IPS-18a (cell line): ENCODE measurements at regions not wholly inside any gene's neighbourhood (a gene's known extent, or its start where the extent isn't known, plus 50 kb on each side); places are given as distances from the start of the nearest gene placed in this dataset.

Experiments used
- H3K27ac ChIP-seq: one replicate; pipeline ENCODE4 v1.5.1; 2013; ENCODE audit warnings: low read length
- H3K27me3 ChIP-seq: one replicate; pipeline ENCODE4 v1.6.1; 2013; ENCODE audit warnings: mild to moderate bottlenecking, low read length; ENCODE audit not compliant: control insufficient read depth, insufficient read depth
- H3K36me3 ChIP-seq: one replicate; pipeline ENCODE4 v1.6.1; 2013; ENCODE audit warnings: low read depth, low read length; ENCODE audit not compliant: control insufficient read depth
- H3K4me1 ChIP-seq: one replicate; pipeline ENCODE4 v1.6.1; 2013; ENCODE audit warnings: low read depth, low read length; ENCODE audit not compliant: control insufficient read depth
- H3K4me3 ChIP-seq: one replicate; pipeline ENCODE4 v1.5.1; 2013; ENCODE audit warnings: low read length
- H3K9ac ChIP-seq: one replicate; pipeline ENCODE4 v1.6.1; 2013; ENCODE audit warnings: mild to moderate bottlenecking, low read length, moderate library complexity
- H3K9me3 ChIP-seq: one replicate; pipeline ENCODE4 v1.6.1; 2013; ENCODE audit warnings: low read depth, low read length; ENCODE audit not compliant: control insufficient read depth

DNA sequence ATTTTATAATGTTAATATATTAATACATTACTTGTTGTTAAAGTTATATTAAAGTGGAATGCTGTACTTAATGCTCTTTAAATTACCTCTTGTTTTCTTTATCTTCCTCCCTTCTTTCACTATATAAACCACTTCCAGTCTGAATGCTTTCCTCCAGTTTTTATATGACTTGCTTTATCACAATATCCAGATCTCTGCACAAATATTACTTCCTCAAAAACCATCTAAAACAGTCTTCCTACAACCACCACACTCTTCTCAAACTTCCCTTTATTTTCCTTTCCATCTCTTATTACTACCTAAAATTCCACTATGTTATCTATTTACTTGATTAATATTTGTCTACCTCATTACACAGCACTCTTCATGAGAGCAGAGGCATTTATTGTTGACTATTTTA lies 956.6 kb downstream of the LRFN5 start:
- H3K27ac ChIP-seq = no peak overlapping the region
- H3K9ac ChIP-seq = no peak overlapping the region
- H3K9me3 ChIP-seq = peaks cover 3% of the 10 kb centered on the region
- no peaks in the 10 kb centered on the region for H3K36me3 ChIP-seq
- H3K27me3 ChIP-seq = no peaks in the 10 kb centered on the region
- no peaks in the 10 kb centered on the region for H3K4me1 ChIP-seq
- H3K4me3 ChIP-seq = no peak overlapping the region

DNA sequence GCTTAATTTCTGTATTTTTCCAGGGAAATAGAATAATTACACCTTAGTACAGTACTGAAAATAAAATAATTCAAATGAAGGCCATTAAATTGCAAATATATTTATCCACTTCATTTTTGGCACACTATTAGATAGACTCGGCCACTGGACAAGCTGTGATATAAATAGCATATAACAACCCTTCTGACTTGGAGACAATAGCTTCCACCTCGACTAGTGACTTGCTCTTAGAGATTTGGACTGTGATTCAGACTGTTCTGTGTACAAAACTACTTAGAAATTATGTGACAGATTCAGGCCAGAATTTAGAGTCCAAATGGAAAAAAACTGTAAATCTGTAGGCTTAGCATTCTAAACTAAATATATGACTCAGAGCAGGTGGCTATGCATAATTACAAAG lies 949.9 kb downstream of the LRFN5 start:
- Histone ChIP-seq H3K4me1 (no peaks in the 10 kb centered on the region), H3K27ac (no peak overlapping the region), H3K9me3 (no peaks in the 10 kb centered on the region), H3K4me3 (no peak overlapping the region), H3K36me3 (no peaks in the 10 kb centered on the region), H3K9ac (no peak overlapping the region), H3K27me3 (no peaks in the 10 kb centered on the region)

DNA sequence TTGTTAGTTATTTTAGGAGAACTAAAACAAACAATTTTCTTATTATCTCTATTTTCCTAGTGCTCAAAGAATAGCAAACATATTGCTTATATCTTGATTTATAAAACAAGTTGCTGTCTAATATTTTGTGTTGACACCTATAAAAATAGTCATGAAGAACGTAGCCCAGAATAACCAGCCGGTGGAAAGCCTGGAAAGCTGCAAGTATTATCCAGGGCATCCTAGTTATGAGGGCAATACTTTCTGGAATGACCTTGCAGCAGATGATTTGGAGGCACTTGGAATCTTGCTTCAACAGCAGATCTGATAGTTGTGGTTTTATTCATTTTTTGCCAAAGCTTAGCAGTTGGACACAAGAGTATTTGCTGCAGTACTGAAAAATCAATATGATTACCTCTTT lies 948.7 kb downstream of the LRFN5 start:
- Histone ChIP-seq H3K27me3 (no peaks in the 10 kb centered on the region), H3K36me3 (no peaks in the 10 kb centered on the region), H3K4me1 (no peaks in the 10 kb centered on the region), H3K9me3 (no peaks in the 10 kb centered on the region), H3K27ac (no peak overlapping the region), H3K9ac (no peak overlapping the region), H3K4me3 (no peak overlapping the region)

DNA sequence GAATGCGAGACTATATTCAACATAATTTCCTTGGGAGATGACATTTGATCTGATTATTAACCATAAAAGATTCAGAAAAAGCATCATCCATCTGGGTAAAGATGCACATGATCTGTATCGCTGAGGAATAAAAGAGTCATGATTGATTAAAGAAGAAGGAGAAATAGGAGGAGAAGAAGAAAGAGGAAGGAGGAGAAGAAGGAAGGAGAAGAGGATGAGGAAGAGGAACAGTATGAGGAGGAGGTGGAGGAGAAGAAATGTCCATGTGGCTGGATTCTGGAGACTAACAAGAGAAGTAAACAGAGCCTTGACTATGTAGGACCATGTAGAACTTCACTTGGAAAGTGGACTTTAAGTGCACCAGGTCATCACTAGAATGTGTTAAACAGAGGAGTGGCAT lies 947.4 kb downstream of the LRFN5 start:
- H3K27me3 ChIP-seq = no peaks in the 10 kb centered on the region
- H3K4me1 ChIP-seq = no peaks in the 10 kb centered on the region
- no peak overlapping the region for H3K9ac ChIP-seq
- H3K27ac ChIP-seq = no peak overlapping the region
- no peak overlapping the region for H3K4me3 ChIP-seq
- no peaks in the 10 kb centered on the region for H3K36me3 ChIP-seq
- H3K9me3 ChIP-seq = no peaks in the 10 kb centered on the region

DNA sequence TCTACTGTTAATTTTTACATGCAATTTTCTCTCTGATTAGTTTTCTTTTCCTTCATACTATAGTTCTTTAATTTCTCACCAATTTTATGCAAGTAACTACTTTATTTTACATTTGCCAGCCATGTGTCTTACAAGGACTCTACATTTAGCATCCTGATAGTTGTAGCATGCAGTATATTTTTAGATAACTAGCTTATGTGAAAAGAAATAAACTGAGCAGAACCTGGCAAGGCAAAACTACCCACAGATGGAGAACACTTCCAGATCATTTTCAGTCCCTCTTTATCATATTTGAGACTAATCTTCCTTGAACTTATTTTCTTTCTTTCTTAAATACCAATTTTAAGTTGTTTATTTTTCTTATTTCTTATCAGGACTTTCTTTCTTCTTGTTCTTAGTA lies 943.6 kb downstream of the LRFN5 start:
- no peak overlapping the region for H3K27ac ChIP-seq
- no peaks in the 10 kb centered on the region for H3K36me3 ChIP-seq
- H3K9ac ChIP-seq = no peak overlapping the region
- H3K4me3 ChIP-seq = no peak overlapping the region
- H3K9me3 ChIP-seq = no peaks in the 10 kb centered on the region
- no peaks in the 10 kb centered on the region for H3K4me1 ChIP-seq
- no peaks in the 10 kb centered on the region for H3K27me3 ChIP-seq

DNA sequence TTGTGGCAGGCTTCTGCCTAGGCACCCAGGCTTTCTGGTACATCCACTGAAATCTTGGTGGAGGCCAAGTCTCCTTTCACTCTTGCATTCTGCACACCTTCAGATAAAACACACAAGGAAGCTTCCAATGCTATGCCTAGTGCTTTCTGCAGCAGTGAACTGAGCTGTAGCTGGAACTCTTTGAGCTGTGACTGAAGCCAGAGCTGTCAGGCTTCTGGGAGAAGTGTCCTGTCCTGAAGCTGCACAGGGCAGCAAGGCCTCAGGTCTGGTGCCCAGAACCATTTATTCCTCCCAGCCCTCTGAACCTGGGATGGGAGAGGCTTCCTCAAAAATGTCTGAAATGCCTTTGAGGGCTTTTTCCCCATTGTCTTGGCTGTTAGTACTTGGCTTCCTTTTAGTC lies 941.7 kb downstream of the LRFN5 start:
- H3K36me3 ChIP-seq = no peaks in the 10 kb centered on the region
- H3K4me1 ChIP-seq = no peaks in the 10 kb centered on the region
- no peaks in the 10 kb centered on the region for H3K27me3 ChIP-seq
- no peaks in the 10 kb centered on the region for H3K9me3 ChIP-seq
- H3K4me3 ChIP-seq = no peak overlapping the region
- H3K9ac ChIP-seq = no peak overlapping the region
- H3K27ac ChIP-seq = no peak overlapping the region

DNA sequence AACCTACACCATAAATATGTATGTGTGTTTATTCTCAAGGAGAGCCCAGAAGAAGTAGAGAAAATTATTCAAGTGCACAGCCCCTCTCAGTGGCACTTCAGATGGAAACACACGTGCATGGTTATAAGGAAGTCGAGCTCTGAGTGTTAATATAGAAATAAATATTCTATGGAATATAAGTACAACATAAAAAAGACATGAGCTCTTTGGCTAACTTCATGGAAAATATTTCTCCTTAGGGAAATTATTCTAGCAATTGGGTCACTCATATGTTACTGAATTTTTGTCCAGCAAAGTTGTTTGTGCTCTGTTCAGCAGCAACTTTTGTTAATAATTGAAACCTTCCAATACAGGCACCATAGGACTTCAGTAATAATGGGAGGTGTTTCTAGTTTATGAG lies 939.0 kb downstream of the LRFN5 start:
- Histone ChIP-seq H3K9me3 (no peaks in the 10 kb centered on the region), H3K9ac (no peak overlapping the region), H3K36me3 (no peaks in the 10 kb centered on the region), H3K27me3 (no peaks in the 10 kb centered on the region), H3K4me1 (no peaks in the 10 kb centered on the region), H3K27ac (no peak overlapping the region), H3K4me3 (no peak overlapping the region)

DNA sequence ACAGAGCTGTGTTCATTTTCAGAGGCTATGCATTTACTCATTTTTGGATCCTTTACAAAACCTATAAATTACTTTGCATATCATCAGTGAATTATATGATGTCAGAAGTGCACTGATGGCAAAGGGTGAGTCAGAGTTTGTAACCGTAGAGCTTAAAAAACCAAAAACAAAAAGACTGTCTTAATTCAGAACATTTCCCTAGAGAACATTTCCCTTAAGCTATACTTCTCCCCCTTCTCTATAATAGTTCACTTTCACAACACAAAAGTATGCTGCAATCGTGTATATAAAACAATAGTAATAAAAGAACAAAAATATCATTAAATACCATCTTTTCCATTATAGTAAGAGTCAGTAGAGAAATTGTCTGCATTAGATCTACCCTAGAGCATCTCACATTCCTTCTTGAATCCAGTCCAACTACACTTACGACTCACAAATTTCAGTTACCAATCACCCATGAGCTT lies 934.9 kb downstream of the LRFN5 start:
- H3K27me3 ChIP-seq = no peaks in the 10 kb centered on the region
- H3K4me1 ChIP-seq = no peaks in the 10 kb centered on the region
- H3K4me3 ChIP-seq = no peak overlapping the region
- H3K36me3 ChIP-seq = no peaks in the 10 kb centered on the region
- no peaks in the 10 kb centered on the region for H3K9me3 ChIP-seq
- no peak overlapping the region for H3K27ac ChIP-seq
- no peak overlapping the region for H3K9ac ChIP-seq

DNA sequence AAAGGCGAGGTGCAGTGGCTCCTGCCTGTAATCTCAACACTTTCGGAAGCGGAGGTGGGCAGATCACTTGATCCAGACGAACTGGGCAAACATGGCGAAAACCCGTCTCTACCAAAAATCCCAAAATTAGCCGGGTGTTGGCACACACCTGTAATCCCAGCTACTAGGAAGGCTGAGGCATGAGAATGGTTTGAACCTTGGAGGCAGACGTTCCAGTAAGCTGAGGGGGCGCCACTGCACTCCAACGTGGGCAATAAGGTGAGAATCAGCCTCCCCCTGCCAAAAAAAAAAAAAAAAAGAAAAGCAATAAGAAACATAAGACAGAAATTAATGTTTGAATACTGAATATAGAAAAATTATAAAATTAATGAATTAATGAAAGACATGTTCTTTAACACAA lies 928.7 kb downstream of the LRFN5 start:
- no peak overlapping the region for H3K27ac ChIP-seq
- H3K9ac ChIP-seq = no peak overlapping the region
- no peak overlapping the region for H3K4me3 ChIP-seq

DNA sequence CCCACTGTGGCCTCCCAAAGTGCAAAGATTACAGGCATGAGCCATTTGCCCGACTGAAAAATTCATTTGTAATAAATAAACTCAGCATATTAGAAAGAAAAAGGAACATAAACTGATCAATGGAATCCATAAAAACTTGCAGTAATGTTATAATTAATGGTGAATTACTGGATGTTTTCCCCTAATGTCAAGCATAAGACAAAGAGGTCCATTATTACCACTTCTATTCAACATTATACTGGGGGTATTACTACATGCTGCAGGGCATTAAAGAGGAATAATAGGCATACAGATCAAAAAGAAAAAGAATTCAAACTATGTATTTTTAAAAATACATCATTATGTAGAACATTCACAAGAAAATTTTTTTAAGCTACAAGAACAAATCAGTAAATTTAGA lies 926.8 kb downstream of the LRFN5 start:
- Histone ChIP-seq H3K4me3 (no peak overlapping the region), H3K9me3 (no peaks in the 10 kb centered on the region), H3K27ac (no peak overlapping the region), H3K4me1 (no peaks in the 10 kb centered on the region), H3K36me3 (no peaks in the 10 kb centered on the region), H3K27me3 (no peaks in the 10 kb centered on the region), H3K9ac (no peak overlapping the region)

More for the DNA sequence above, 928.7 kb downstream of the LRFN5 start:
- no peaks in the 10 kb centered on the region for H3K4me1 ChIP-seq
- no peaks in the 10 kb centered on the region for H3K36me3 ChIP-seq
- H3K9me3 ChIP-seq = no peaks in the 10 kb centered on the region
- no peaks in the 10 kb centered on the region for H3K27me3 ChIP-seq

DNA sequence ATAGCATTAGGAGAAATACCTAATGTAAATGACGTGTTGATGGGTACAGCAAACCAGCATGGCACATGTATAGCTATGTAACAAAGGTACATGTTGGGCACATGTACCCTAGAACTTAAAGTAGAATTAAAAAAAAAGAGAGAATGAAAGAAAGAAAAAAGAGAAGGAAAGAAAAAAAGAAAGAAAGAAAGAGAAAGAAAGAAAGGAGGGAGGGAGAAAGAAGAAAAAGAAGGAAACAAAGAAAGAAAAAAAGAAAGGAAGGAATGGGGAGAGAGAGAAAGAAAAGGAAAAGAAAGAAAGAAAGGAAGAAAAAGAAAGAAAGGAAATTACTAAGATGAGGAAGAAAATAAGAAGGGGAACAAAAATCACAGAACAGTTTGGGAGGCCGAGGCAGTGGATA lies 925.5 kb downstream of the LRFN5 start:
- H3K27ac ChIP-seq = no peak overlapping the region
- H3K4me3 ChIP-seq = no peak overlapping the region
- no peak overlapping the region for H3K9ac ChIP-seq
- no peaks in the 10 kb centered on the region for H3K4me1 ChIP-seq
- no peaks in the 10 kb centered on the region for H3K27me3 ChIP-seq
- no peaks in the 10 kb centered on the region for H3K36me3 ChIP-seq
- no peaks in the 10 kb centered on the region for H3K9me3 ChIP-seq

DNA sequence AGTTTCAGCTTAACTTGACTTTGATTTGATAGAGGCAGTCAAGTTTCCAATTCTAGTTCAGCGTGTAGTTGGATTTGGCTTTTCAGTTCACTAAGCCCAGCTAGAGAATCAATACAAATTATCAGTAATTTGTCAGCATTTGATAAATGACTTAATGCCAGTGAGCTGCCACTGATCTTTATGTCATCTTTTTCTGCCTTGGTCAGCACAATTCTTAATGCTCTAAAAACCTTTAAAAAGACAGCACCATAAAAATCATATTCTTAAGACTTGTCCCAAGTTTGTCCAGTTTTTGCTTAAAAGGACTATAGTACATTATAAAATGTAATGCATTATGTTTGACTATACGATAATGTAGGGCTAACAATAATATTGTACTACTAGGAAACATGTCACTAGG lies 920.5 kb downstream of the LRFN5 start:
- Histone ChIP-seq H3K4me1 (no peaks in the 10 kb centered on the region), H3K27ac (no peak overlapping the region), H3K9ac (no peak overlapping the region), H3K9me3 (no peaks in the 10 kb centered on the region), H3K4me3 (no peak overlapping the region), H3K27me3 (no peaks in the 10 kb centered on the region), H3K36me3 (no peaks in the 10 kb centered on the region)
